Fibroblast of skin of scalp (primary cell): ENCODE measurements at regions not wholly inside any gene's neighbourhood (a gene's known extent, or its start where the extent isn't known, plus 50 kb on each side); places are given as distances from the start of the nearest gene placed in this dataset.
"Not testable (repeated sequence)": the region's sequence is repeated elsewhere in the genome, so short reads cannot be mapped to it uniquely, and the experiment has no call there.

ENCODE experiments used
- DNase-seq: peaks from one replicate; pipeline ENCODE4 v3.0.0-alpha.2; 2013

DNA sequence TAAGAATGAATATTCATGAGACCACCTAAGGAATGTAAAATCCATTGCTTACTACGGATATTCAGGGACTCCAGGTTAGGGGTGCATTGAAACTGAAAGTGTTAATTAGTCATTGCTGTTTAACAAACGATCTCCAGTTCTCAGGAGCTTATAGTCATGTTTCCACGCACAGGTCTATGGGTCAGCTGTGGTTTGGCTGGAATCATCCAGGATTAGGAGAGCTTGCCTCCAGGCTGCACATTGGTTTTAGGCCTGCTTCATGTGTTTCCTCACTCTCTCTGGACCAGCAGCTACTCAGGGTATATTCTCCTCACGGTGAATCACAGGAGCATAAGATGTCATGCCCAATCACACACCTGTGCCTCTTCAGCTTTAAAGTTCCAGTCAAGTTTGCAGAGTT is 98.9 kb downstream of the ATXN3L start:
- no peak for DNase-seq

DNA sequence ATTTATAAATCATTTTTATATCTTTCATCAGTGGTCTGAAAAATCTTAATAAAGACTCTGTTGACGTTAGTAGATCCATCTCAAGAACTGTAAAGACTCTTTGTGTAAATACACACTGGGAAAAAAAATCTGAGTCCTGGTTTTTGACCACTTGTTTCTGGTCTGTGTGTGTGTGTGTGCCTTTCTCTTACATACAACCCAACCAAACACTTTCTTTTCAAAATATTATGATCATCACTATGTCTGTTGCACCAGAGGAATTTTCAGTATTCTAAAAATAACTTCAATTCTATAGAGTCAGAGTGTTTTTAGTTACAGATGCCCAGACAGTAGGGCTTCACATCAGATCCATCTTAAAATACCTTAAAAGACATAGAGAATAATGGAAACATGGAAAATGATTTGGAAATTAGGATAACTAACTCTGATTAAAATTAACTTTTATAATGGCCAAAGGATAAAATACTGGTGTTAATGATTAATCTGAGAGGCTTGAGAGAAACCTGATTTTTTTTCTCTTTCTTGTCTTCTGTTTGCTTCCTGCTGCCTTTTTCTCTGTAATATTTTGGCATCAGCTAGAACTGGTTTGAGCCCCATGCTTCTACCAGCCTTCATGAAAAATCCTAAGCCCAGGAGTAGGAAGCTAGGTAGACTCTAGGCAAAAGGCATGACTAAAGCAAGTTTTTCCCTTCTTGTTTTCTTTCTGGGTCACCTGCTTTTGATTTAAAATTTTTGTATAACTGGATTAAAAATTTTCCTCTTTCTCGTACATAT is 99.7 kb downstream of the ATXN3L start:
- peak; percentile 70 for DNase-seq

DNA sequence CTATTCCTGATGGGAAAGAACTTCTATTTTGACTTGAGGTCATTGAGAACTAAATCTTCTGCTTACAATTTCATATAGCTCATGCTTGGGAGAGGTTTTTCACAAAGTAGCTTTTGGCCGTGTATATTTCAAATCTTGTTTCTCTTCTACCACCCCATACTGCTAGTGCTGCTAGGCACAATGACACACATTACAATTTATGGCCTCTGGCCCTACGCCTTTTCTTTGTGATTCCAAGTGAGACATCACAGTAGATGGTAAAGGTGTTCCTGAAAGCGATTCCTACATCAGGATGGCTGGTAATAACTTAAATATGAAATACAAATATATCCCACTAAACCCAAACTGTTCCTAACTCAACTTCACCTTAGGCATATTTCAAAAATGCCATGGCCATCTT is 101.1 kb downstream of the ATXN3L start:
- no peak for DNase-seq

DNA sequence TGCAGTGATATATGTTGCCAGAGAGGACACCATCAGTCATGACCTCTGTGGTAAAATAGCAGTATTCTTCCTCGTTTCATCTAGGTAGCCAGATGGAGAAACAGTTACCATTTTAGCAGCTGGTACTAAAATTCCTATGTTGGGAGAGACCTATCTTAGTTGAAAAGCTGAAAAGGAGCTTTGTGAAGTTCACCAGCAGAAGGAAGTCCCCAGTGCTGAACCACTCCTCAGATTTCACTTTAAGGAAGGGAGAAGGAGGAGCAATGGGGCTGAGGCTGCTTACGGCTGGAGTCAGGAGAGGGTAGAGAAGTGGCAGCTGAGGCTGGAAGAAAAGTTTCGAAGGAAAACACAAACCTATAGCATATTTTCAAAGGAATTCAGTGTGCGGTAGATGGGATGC is 103.7 kb downstream of the ATXN3L start:
- no peak for DNase-seq

DNA sequence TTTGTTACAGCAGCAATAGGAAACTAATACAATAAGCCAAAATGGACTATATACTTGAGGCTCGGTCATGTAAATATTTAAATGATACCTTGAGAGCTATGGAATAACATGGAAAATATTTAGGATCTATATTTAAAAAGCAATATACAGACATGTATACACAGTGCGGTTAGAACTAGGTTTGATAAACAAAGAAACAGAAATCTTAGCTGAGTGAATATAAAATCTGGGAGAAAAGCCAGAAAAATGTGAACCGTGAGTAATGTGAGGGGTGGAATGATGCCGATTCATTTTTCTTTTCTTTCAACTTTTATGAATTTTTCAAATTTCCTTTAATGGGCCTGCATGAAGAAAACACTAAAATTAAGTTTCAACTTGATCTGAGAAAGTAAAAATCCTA is 104.1 kb downstream of the ATXN3L start:
- peak; percentile 54 for DNase-seq

DNA sequence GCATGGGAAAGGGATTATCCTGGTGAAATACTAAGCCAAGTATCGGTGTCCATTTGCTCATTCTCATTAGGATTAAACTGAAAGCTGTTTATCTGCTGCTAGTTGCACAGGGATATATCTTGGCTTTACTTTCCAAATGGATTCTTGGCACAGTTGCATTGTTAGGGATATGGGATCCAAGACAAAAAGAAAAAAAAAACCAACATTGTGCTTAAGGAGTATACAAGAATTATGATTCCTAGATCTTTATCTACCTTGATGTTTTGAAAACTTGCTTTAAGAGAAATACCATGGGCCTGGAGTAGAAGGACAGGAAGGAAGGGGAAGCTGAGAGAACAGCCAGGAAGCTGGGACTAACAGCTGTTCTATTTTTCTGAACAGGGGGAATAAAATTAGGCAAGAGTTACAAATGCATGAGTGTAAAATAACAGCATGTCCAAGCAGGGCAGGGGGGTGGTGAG is 107.6 kb downstream of the ATXN3L start:
- no peak for DNase-seq

DNA sequence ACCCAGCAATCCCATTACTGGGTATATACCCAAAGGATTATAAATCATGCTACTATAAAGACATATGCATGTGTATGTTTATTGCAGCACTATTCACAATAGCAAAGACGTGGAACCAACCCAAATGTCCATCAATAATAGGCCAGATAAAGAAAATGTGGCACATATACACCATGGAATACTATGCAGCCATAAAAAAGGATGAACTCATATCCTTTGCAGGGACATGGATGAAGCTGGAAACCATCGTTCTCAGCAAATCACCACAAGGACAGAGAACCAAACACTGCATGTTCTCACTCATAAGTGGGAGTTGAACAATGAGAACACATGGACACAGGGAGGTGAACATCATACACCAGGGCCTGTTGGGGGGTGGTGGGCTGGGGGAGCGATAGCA is 109.7 kb downstream of the ATXN3L start:
- DNase-seq, result not testable (repeated sequence)

DNA sequence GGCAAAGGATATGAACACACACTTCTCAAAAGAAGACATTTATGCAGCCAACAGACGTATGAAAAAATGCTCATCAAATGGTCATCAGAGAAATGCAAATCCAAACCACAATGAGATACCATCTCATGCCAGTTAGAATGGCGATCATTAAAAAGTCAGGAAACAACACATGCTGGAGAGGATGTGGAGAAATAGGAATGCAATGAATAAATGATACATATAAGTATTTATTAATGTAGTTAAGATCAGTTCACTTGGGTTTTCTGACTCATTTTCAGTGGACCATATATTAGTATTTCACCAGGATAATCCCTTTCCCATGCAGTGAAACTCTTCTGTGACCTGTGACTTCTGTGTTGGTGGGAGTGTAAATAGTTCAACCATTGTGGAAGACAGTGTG is 110.1 kb downstream of the ATXN3L start:
- DNase-seq, result not testable (repeated sequence)

DNA sequence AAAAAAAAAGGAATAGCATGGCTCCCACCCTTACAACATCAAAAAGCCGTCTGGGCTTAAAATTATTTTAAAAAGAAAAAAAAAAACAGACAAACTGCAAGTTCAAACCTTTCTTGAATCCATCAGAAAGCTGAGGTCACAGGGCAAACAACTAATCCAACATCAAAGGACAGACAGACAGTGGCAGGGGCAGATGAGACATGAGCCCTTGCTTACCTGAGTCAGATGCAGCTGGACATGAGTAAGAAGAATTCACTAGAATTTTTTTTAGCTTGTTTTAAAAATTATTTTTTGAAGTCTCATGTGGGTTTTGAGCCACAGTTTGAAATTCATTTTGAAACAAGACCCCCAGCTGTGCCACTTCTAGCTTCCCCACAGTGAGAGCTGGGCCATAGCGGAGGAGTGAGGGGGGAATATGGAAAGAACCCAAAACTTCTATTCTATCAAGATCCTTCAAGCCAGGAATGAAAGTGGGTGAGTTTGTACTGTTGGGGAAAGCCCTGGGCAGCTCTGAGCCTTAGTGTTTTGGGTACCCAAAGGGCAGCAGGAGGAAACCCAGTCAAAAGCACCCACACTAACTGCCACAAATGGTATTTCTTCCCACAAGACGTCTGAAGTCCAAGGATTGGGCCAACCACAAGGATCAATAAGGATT is 111.4 kb downstream of the ATXN3L start:
- DNase-seq, result no peak

DNA sequence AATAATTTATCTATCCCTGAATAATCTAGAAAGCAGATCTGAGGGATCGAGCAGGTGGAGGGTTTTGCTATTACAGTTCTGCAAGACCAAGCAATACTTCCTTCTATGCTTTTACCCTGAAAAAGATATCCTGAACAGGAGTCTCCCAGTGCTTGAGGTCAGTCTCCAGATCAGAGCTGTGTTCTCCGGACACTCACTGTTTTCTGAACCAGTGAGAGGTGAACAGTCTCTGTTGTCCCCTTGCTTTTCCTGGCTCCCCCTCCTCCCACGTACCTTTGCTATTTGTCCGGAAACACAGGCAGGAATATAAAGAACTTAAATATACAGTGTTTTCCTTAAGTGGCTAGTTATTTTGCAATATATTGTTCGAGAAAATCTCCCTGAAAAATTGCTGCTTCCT is 116.6 kb downstream of the ATXN3L start:
- no peak for DNase-seq

DNA sequence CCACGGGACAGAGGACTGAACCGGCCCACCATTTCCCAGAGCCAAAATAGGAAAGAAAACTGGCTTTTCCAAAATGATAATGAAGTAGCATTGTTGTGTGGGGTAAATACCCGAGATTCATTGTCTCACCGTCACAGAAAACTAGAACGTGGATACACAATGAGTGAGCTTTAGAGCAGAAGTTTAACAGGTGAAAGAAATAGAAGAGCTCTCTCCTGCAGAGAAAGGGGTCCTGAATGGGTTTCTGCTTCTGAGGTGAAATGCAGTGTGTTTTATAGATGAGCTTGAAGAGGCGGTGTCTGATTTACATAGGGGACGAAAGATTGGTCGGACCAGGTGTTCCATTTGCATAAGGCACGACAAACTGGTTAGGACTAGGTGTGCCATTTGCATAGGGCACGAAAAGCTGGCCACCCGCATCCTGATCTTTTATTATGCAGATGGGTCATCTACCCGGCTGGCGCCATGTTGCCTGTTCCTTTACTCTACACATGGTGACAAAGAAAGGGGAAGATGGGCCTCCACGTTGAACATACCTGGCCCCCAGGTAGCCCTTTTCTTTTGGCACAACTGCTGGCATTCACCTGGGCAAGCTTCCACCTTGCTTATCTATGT is 118.1 kb downstream of the ATXN3L start:
- no peak for DNase-seq

DNA sequence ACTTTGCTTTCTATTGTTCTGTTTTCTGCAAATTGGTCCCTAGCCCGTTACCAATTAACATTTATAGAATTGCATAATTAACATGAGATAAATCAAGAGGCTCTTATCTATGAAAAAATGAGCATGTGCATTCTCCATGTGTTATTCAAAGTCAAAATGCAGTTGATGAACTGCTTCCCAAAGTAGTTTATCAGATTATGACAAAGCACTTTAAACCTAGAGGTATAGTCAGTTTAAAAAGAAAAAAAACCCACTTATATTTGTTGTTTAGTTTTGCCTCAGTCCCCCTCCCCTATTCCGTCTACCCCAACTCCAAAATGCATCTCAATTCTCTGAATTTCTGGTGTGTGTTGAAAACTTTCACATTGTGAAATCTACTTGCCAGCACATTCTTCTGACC is 119.5 kb downstream of the ATXN3L start:
- DNase-seq, result no peak

DNA sequence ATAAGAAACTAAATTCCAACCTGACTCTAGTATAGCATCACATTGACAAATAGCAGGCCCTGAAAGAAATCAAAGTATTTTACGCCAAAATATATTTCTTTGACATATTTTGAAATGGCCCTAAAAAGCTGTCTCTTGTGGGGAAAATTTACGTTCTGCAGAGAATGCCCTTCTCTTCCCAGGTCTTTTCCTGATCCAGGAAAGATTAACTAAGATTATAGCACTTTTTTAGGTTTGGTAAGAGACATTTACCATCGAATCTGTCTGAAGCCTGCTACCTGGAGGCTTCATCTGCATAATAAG is 121.1 kb downstream of the ATXN3L start:
- DNase-seq, result no peak

DNA sequence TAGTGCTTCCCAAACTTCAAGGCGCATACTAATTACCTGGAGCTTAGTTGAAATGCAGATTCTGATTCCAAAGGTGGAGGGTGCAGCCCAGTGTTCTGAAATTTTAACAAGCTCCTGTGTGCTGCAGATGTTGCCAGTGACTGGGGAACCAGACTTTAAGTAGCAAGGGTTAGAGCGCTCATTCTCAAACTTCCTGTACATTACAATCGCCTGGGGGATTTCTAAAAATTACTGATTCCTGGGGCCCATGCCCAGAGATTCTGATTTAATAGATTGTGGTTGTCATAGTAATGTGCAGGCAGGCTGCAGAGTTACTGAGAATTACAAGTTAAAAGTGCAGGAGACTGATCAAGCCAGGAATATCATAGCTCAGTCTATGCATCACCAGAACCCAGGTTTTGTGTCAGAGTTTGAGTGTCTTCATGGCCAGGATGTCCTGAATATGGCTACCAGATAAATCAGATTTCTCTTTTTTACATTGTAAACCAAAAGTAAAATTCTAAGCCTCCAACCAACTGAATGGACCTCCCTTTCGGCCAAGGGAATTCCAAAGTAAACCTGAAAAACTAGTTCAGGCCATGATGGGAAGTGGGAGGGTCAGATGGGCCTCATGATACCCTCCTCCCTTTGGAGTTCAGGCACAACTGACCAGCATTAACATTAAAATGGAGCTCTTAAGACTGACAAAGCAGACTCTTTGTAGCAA is 121.6 kb downstream of the ATXN3L start:
- DNase-seq, result no peak

DNA sequence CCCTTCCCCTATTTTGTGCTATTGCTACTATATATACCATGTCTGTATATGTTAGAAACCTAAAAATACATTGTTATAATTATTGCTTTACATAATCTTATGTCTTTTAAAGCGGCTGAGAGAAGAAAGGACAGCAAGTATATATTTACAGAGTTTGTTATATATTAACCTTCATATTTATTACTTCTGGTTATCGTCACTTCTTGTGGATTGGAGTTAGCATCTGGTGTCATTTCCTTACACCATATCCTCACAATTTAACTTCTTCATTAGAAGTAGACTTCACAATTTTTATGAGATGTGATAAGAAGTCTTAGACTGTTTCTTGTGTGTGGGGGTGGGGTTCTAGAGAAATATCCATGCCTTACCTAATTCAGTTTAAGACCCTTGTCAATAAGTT is 123.1 kb downstream of the ATXN3L start:
- DNase-seq, result no peak

DNA sequence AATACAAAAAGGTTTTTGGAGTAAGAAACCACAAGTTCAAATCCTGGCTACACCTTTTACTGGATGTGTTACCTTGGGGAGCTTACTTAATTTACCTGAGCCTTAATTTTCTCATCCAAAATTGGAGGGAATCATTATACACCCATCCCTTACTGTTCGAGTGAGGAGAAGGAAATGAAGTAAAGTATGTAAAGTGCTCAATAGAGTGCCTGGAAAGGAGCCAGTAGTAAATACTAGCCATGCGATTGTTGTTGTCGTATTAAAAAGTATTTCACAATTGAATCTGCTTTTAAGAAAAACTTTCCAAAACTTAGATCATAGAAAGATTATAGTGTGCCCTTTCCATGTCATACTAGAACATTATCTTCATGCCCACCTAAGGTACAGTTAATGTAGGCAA is 124.5 kb downstream of the ATXN3L start:
- no peak for DNase-seq

DNA sequence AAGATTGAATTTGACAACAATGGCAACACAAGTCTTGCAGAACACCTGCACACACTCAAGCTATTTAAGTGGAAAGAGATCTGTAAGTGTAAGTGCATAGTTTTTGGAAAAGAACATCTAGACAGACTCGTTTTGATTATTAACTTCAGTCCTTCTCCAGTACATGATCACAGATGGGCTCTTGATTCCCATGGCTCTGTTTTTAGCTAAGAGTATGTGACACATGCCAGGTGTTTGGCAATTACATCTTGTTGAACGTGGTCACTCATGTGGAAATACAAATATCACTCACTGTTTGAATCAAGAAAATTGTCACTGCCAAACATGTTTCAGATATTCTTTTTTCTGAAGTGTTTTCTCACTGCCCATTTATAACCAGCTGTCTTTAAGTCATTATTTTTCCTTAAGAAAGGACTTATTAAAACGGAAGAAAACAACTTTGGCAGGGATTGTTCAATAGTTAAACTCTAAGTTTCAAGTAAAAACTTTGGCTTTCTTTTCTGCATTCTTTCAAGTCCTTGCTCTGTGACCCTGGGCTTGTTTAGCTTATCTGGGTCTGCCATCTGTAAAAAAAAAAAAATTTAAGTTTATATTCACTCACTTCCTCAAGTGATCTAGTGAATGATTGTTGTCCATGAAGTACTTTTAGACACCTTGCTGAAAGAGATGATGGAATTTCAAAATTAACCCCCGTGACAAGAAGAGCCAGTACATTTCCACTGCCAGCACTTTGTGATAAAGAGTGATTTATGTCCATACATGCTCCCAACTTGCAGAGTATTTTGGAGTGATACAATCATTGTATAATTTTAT is 125.4 kb downstream of the ATXN3L start:
- DNase-seq, result no peak

DNA sequence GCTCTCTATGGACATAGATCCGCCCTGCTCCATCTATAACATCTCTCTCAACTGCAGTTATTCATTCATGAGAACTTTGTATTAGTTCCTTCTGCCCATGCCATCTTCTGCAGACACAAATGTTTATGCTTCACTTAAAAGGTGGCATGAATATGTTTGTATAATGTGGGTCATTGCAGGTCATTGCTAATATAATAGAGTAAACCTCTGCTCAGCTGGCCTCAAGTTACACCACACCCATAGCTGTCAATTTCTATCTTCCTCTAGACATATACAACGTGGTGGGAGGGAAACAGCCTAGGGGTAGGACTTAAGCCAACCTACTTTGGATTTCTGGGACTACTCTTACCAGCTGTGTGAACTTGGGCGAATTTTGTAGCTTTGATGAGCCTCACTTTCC is 129.8 kb downstream of the ATXN3L start:
- DNase-seq, result no peak

DNA sequence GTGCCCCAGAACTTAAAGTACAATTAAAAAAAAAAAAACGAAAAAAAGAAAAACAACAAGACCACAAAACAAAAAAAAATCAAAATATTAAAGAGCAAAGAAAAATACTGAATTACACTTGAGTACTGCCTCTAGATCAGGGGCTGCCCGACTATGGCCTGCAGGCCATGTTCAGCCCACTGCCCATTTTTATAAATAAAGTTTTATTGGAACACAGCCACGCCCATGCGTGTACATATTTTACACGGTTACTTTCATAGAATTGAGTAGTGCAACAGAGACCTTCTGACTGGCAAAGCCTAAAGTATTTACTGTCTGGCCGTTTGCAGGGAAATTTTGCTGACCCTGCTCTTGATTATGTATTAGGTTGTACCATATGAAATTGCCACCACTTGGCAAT is 130.5 kb downstream of the ATXN3L start:
- no peak for DNase-seq

DNA sequence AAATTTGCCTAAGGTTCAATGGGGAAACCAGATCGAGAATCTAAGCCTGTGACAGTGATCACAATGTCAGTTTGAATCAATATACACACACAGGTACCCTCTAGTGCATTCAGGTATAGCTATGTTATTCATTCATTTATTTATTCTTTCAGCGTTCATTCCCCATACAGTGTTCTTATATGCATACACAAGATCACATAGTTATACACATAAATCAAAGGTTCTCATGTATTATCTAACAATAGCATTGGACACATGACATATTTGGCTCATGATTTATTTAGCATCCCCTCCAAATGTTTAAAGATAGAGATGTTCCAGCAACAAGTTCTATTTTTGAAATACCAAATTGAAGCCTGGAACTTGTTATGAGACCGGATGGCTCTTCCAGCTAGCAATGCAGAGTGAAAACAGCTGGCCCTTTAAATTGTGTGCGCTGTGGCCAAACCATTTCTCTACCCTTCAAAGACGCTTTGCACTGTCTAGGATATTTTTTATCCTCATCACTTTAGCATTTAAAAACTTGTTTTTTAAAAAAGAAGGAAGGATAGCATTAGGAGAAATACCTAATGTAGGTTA is 131.0 kb downstream of the ATXN3L start:
- no peak for DNase-seq

DNA sequence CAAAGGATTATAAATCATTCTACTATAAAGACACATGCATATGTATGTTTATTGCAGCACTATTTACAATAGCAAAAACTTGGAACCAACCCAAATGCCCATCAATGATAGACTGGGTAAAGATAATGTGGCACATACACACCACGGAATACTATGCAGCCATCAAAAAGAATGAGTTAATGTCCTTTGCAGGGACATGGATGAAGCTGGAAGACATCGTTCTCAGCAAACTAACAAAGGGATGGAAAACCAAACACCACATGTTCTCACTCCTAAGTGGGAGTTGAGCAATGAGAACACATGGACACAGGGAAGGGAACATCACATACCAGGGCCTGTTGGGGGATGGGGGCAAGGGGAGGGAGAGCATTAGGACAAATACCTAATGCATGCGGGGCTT is 133.2 kb downstream of the ATXN3L start:
- not testable (repeated sequence) for DNase-seq

DNA sequence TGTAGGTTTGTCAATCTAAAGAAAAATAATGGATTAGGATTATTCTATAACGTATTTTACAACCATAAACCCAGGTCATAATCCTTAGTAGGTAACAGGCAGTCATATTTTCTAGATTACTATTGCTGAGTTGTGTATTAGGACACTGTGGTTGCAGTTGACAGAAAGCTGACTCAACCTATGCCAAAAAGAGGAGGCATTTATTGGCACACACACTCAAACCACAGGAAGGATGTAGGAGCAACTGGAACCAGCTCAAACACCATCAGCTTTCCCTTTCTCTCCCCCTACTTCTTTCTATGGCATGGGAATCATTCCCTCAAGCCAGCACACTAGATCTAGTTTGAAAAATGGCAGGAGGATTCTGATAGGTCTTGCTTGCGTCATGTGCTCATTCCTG is 136.4 kb upstream of the FAM9C start:
- DNase-seq, result peak; percentile 58
